ENCODE measurements at regions not wholly inside any gene's neighbourhood (a gene's known extent, or its start where the extent isn't known, plus 50 kb on each side); places are given as distances from the start of the nearest gene placed in this dataset.

DNA sequence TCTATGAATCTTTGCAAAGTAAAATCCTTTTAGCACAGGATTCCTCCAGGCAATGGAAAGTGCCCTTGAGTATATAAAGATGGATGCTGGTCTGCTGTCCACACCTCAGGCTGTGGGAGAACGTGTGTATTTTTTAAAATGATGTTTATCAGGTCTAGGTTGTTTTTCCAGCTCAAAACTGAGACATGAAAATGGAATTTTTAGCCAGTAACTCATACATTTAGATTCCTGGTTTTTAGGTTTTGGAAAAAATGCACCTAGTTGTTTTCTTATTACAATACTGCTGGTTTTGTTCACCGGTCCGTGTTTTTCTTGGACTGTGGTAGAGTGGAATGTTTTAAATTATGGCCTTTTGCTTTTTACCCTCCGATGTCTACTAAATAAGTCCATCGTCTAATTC, 554.7 kb downstream of the SOX6 start:
- BruUV-seq (replicated peaks): no TSS peak
- POLR2A ChIA-PET: interaction anchor here (0.6 kb wide), 2 partner anchors 215 to 734 kb away, joined by 3 read pairs; no protein-coding TSS in a partner anchor
- Histone ChIP-seq H3K4me3 (no peak overlapping the region), H3K36me3 (ENCODE audit: control insufficient read depth, insufficient read depth, low read length) (no peaks in the 10 kb centered on the region), H3K79me2 (ENCODE audit: control insufficient read depth, insufficient read depth, low read length) (no peaks in the 10 kb centered on the region), H3K4me1 (replicated peaks in 1 of 2; ENCODE audit: control insufficient read depth in 2 of 2, insufficient read depth in 2 of 2, low read length in 2 of 2) (no peaks in the 10 kb centered on the region), H3K9ac (ENCODE audit: insufficient read depth in 1 of 2, low read depth in 2 of 2, low read length in 2 of 2) (no peak overlapping the region), H3K4me2 (ENCODE audit: insufficient read depth, low read length) (no peak overlapping the region), H2AFZ (ENCODE audit: low read depth, low read length) (no peak overlapping the region), H4K20me1 (replicated peaks; ENCODE audit: control insufficient read depth, insufficient read depth, low read length) (no peaks in the 10 kb centered on the region), H3K27me3 (ENCODE audit: control insufficient read depth in 2 of 2, insufficient read depth in 2 of 2, low read length in 2 of 2) (0 out of 5 replicates have a peak, but pooled peaks cover 0 to 2% of the 10 kb centered on the region in 2 experiments), H3K9me3 (replicated peaks; ENCODE audit: control insufficient read depth, insufficient read depth, low read depth, low read length) (no peaks in the 10 kb centered on the region), H3K27ac (ENCODE audit: extremely low read depth, low read depth, low read length) (no peak overlapping the region), H3K9me1 (ENCODE audit: control insufficient read depth, insufficient read depth, low read length) (no peaks in the 10 kb centered on the region)
- DNase-seq (ENCODE audit: extremely low read depth in 1 of 4, low spot score in 3 of 4) (no peak), ATAC-seq (no peak), FAIRE-seq (no peak)
- in situ Hi-C loops (cut with MboI) (no loop called here), intact Hi-C loops (cut with micrococcal nuclease) (no loop called here)
- whole genome bisulfite sequencing (ENCODE audit: insufficient coverage, low coverage, missing lambda C conversion rate): 1% methylated on average over 5 of the region's 5 CpGs
- CTCF ChIA-PET (ENCODE audit: low intra/inter-chr PET ratio): no interaction called here
- TF ChIP-seq MEIS2 (IDR thresholded peaks at IDR 0.05; ENCODE audit: partially characterized antibody) (no peak), TBP (optimal IDR thresholded peaks at IDR 0.05; ENCODE audit: low read depth, low read length) (no peak), ZNF830 (CRISPR knock-in tag; IDR thresholded peaks at IDR 0.05) (no peak), ZNF436 (CRISPR knock-in tag; IDR thresholded peaks at IDR 0.05) (no peak)
- TF ChIP-seq, protein P1, sequence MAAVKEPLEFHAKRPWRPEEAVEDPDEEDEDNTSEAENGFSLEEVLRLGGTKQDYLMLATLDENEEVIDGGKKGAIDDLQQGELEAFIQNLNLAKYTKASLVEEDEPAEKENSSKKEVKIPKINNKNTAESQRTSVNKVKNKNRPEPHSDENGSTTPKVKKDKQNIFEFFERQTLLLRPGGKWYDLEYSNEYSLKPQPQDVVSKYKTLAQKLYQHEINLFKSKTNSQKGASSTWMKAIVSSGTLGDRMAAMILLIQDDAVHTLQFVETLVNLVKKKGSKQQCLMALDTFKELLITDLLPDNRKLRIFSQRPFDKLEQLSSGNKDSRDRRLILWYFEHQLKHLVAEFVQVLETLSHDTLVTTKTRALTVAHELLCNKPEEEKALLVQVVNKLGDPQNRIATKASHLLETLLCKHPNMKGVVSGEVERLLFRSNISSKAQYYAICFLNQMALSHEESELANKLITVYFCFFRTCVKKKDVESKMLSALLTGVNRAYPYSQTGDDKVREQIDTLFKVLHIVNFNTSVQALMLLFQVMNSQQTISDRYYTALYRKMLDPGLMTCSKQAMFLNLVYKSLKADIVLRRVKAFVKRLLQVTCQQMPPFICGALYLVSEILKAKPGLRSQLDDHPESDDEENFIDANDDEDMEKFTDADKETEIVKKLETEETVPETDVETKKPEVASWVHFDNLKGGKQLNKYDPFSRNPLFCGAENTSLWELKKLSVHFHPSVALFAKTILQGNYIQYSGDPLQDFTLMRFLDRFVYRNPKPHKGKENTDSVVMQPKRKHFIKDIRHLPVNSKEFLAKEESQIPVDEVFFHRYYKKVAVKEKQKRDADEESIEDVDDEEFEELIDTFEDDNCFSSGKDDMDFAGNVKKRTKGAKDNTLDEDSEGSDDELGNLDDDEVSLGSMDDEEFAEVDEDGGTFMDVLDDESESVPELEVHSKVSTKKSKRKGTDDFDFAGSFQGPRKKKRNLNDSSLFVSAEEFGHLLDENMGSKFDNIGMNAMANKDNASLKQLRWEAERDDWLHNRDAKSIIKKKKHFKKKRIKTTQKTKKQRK (IDR thresholded peaks at IDR 0.05; ENCODE audit: borderline replicate concordance, low read depth, low read length): no peak
